ENCODE measurements at regions not wholly inside any gene's neighbourhood (a gene's known extent, or its start where the extent isn't known, plus 50 kb on each side); places are given as distances from the start of the nearest gene placed in this dataset.

DNA sequence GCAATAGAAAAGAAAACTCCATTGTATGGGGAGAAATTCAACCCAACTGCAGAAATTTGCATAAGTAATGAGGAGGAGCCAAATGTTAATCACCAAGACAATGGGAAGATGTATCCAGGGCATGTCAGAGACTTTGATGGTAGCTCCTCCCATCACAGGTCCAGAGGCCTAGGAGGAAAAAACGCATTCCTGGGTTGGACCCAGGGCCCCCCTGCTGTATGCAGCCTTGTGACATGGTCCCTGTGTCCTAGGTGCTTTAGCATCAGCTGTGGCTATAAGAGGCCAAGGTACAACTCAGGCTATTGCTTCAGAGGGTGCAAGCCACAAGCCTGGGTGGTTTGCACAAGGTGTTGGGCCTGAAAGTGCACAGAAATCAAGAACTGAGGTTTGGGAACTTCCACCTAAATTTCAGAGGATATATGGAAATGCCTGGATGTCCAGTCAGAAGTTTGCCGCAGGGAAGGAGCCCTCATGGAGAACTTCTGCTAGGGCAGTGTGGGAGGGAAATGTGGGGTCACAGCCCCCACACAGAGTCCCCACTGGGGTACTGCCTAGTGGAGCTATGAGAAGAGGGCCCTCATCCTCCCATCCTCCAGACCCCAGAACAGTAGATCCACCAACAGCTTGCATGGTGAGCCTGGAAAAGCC, 162.3 kb downstream of the TGFB2 start:
- 95% methylated on average over 2 of the region's 2 CpGs; no CpG with 5 or more reads in 1 of the 2 experiments for WGBS, 2 experiments (ENCODE audit: extremely low coverage in 1 of 2, insufficient coverage in 1 of 2, insufficient read length in 1 of 2, insufficient replicate concordance in 2 of 2, low coverage in 1 of 2, low lambda C conversion rate in 2 of 2, missing lambda C conversion rate in 1 of 2)

More for the DNA sequence above, 162.3 kb downstream of the TGFB2 start:
- no peak overlapping the region for H2BK15ac ChIP-seq (ENCODE audit: low read length)
- no peak overlapping the region for H2BK12ac ChIP-seq (ENCODE audit: low read depth, low read length)
- no peak overlapping the region for H2AFZ ChIP-seq (ENCODE audit: low read length)
- ChIA-PET CTCF (ENCODE audit: partially characterized antibody) (interaction anchor here (0.7 to 1.3 kb wide), 2 partner anchors 12 to 14 kb away, joined by 3 to 4 read pairs; no protein-coding TSS in a partner anchor), POLR2A (ENCODE audit: partially characterized antibody) (no interaction called here)
- 0 out of 8 replicates have a peak, but pooled peaks cover 0 to 9% (median 0%) of the 10 kb centered on the region in 4 experiments for H3K36me3 ChIP-seq (ENCODE audit: control insufficient read depth in 2 of 4, insufficient read depth in 4 of 4, low read length in 3 of 4)
- H3K56ac ChIP-seq (replicated peaks; ENCODE audit: insufficient read length, low read depth, low read length): no peak overlapping the region
- H4K8ac ChIP-seq (ENCODE audit: extremely low read depth, insufficient read depth, low read length): no peak overlapping the region
- no peak overlapping the region for H2BK20ac ChIP-seq (ENCODE audit: low read length)
- H3K4me3 ChIP-seq (ENCODE audit: extremely low read depth in 1 of 4, insufficient read depth in 2 of 4, low read depth in 3 of 4, low read length in 4 of 4): no peak overlapping the region
- H3K23me2 ChIP-seq (ENCODE audit: low read depth, low read length): no peaks in the 10 kb centered on the region
- no peaks in the 10 kb centered on the region for H3K4me1 ChIP-seq (replicated peaks in 1 of 4; ENCODE audit: control insufficient read depth in 3 of 4, insufficient read depth in 4 of 4, low read length in 3 of 4)
- no peak overlapping the region for H3K14ac ChIP-seq (ENCODE audit: insufficient read length)
- no peak overlapping the region for H4K91ac ChIP-seq (replicated peaks; ENCODE audit: insufficient read length, low read length)
- H3K4me2 ChIP-seq (ENCODE audit: insufficient read depth in 1 of 2, low read depth in 2 of 2, low read length in 2 of 2): no peak overlapping the region
- H2AK5ac ChIP-seq (ENCODE audit: low read depth, low read length): no peak overlapping the region
- no peak overlapping the region for H3K27ac ChIP-seq (ENCODE audit: low read depth, low read length)
- H3K4ac ChIP-seq (replicated peaks; ENCODE audit: insufficient read length, low read depth, low read length): no peak overlapping the region
- no peak overlapping the region for H3K23ac ChIP-seq (ENCODE audit: insufficient read length)
- H2BK120ac ChIP-seq (replicated peaks; ENCODE audit: low read depth, low read length): no peak overlapping the region
- H2BK5ac ChIP-seq (ENCODE audit: low read depth, low read length): no peak overlapping the region
- FAIRE-seq (no peak), DNase-seq (ENCODE audit: low read depth in 1 of 2, low spot score in 2 of 2) (no peak)
- TF ChIP-seq KDM5A (IDR thresholded peaks at IDR 0.05; ENCODE audit: low read length) (no peak), TCF12 (IDR thresholded peaks at IDR 0.05; ENCODE audit: low read depth, low read length) (no peak), BRCA1 (IDR thresholded peaks at IDR 0.05; ENCODE audit: low read depth, low read length) (no peak)
- H3K79me2 ChIP-seq (ENCODE audit: control insufficient read depth in 1 of 2, insufficient read depth in 2 of 2, low read length in 2 of 2): no peaks in the 10 kb centered on the region
- H3K18ac ChIP-seq (ENCODE audit: extremely low read depth, low read length): no peak overlapping the region
- no peak overlapping the region for H3K9ac ChIP-seq (replicated peaks in 1 of 4; ENCODE audit: extremely low read depth in 1 of 4, low read depth in 3 of 4, low read length in 3 of 4)
- H3K79me1 ChIP-seq (ENCODE audit: low read depth, low read length): no peaks in the 10 kb centered on the region
- peaks cover 0 to 1% (median 0%) of the 10 kb centered on the region in 4 experiments; a peak in 1 of 7 replicates for H3K27me3 ChIP-seq (replicated peaks in 1 of 4; ENCODE audit: control insufficient read depth in 3 of 4, extremely low read depth in 1 of 4, insufficient read depth in 3 of 4, low read length in 3 of 4)
- H4K5ac ChIP-seq (ENCODE audit: insufficient read length, low read depth, low read length): no peak overlapping the region
- H4K20me1 ChIP-seq (replicated peaks in 1 of 2; ENCODE audit: control insufficient read depth in 1 of 2, insufficient read depth in 2 of 2, low read length in 2 of 2): no peaks in the 10 kb centered on the region
- H3K9me3 ChIP-seq (ENCODE audit: insufficient read depth in 2 of 2, low read depth in 1 of 2, low read length in 1 of 2): peaks cover 12 to 19% of the 10 kb centered on the region in 2 experiments
